ENCODE measurements at regions not wholly inside any gene's neighbourhood (a gene's known extent, or its start where the extent isn't known, plus 50 kb on each side); places are given as distances from the start of the nearest gene placed in this dataset.

- no CpG with 5 or more reads among the region's 2 CpGs for WGBS (ENCODE audit: insufficient coverage)
- Histone ChIP-seq H3K27ac (ENCODE audit: low read length) (no peak overlapping the region), H3K36me3 (ENCODE audit: control insufficient read depth in 2 of 2, extremely low read depth in 1 of 2, insufficient read depth in 1 of 2, low read length in 1 of 2) (no peaks in the 10 kb centered on the region), H3K4me3 (ENCODE audit: control insufficient read depth in 1 of 2, extremely low read depth in 1 of 2, low read length in 1 of 2) (no peak overlapping the region), H3K27me3 (replicated peaks in 1 of 2; ENCODE audit: control insufficient read depth in 2 of 2, extremely low read depth in 1 of 2, insufficient read depth in 2 of 2, low read length in 1 of 2) (no peaks in the 10 kb centered on the region), H3K4me1 (ENCODE audit: control insufficient read depth in 1 of 2, extremely low read depth in 1 of 2, insufficient read depth in 2 of 2, low read length in 2 of 2) (no peaks in the 10 kb centered on the region), H3K9me3 (no peaks in the 10 kb centered on the region)
- no peak for DNase-seq
- ChIA-PET CTCF (no interaction called here), POLR2A (no interaction called here)
- Mint-ChIP-seq H3K27ac (no peak overlapping the region), H3K27me3 (no peaks in the 10 kb centered on the region), H3K4me3 (no peak overlapping the region), H3K36me3 (no peaks in the 10 kb centered on the region), H3K4me1 (no peaks in the 10 kb centered on the region), H3K9me3 (peaks cover 15 to 24% (median 17%) of the 10 kb centered on the region in 3 donors)
- no peak for ATAC-seq (replicated peaks in 1 of 4)
Observed at GRCh38 chr4:62791386-62791785, 1591.3 kb downstream of the ADGRL3 start.

GRCh38 chr4:62771983-62772557 is 1571.9 kb downstream of the ADGRL3 start:
- no peak for ATAC-seq (replicated peaks in 1 of 4)
- 86% methylated on average over 7 of the region's 9 CpGs for WGBS (ENCODE audit: insufficient coverage)
- Histone ChIP-seq H3K9me3 (no peaks in the 10 kb centered on the region), H3K4me1 (ENCODE audit: control insufficient read depth in 1 of 2, extremely low read depth in 1 of 2, insufficient read depth in 2 of 2, low read length in 2 of 2) (no peaks in the 10 kb centered on the region), H3K4me3 (ENCODE audit: control insufficient read depth in 1 of 2, extremely low read depth in 1 of 2, low read length in 1 of 2) (no peak overlapping the region), H3K27ac (ENCODE audit: low read length) (no peak overlapping the region), H3K27me3 (replicated peaks in 1 of 2; ENCODE audit: control insufficient read depth in 2 of 2, extremely low read depth in 1 of 2, insufficient read depth in 2 of 2, low read length in 1 of 2) (no peaks in the 10 kb centered on the region), H3K36me3 (ENCODE audit: control insufficient read depth in 2 of 2, extremely low read depth in 1 of 2, insufficient read depth in 1 of 2, low read length in 1 of 2) (no peaks in the 10 kb centered on the region)
- no peak for DNase-seq
- Mint-ChIP-seq H3K27me3 (no peaks in the 10 kb centered on the region), H3K4me1 (no peaks in the 10 kb centered on the region), H3K36me3 (no peaks in the 10 kb centered on the region), H3K9me3 (peaks cover 17 to 29% (median 21%) of the 10 kb centered on the region in 3 donors), H3K4me3 (no peak overlapping the region), H3K27ac (no peak overlapping the region)
- CTCF ChIA-PET, result no interaction called here
- POLR2A ChIA-PET, result no interaction called here

GRCh38 chr4:62740296-62740695 is 1540.2 kb downstream of the ADGRL3 start:
- no peaks in the 10 kb centered on the region for H3K4me1 Mint-ChIP-seq
- ChIA-PET CTCF (no interaction called here), POLR2A (no interaction called here)
- ATAC-seq (replicated peaks in 1 of 4), result no peak
- no peaks in the 10 kb centered on the region for H3K27me3 Mint-ChIP-seq
- H3K4me3 ChIP-seq (ENCODE audit: control insufficient read depth in 1 of 2, extremely low read depth in 1 of 2, low read length in 1 of 2), result no peak overlapping the region
- H3K27ac Mint-ChIP-seq, result no peak overlapping the region
- no peak overlapping the region for H3K27ac ChIP-seq (ENCODE audit: low read length)
- DNase-seq, result no peak
- 40% methylated on average over 1 of the region's 6 CpGs for WGBS (ENCODE audit: insufficient coverage)
- H3K4me3 Mint-ChIP-seq, result no peak overlapping the region
- H3K9me3 Mint-ChIP-seq, result peaks cover 6 to 13% (median 9%) of the 10 kb centered on the region in 3 donors
- no peaks in the 10 kb centered on the region for H3K36me3 ChIP-seq (ENCODE audit: control insufficient read depth in 2 of 2, extremely low read depth in 1 of 2, insufficient read depth in 1 of 2, low read length in 1 of 2)
- no peaks in the 10 kb centered on the region for H3K9me3 ChIP-seq
- H3K27me3 ChIP-seq (replicated peaks in 1 of 2; ENCODE audit: control insufficient read depth in 2 of 2, extremely low read depth in 1 of 2, insufficient read depth in 2 of 2, low read length in 1 of 2), result no peaks in the 10 kb centered on the region
- H3K4me1 ChIP-seq (ENCODE audit: control insufficient read depth in 1 of 2, extremely low read depth in 1 of 2, insufficient read depth in 2 of 2, low read length in 2 of 2), result no peaks in the 10 kb centered on the region
- H3K36me3 Mint-ChIP-seq, result no peaks in the 10 kb centered on the region

GRCh38 chr4:62717154-62717553 is 1517.0 kb downstream of the ADGRL3 start:
- peaks cover 11 to 18% (median 12%) of the 10 kb centered on the region in 3 donors for H3K9me3 Mint-ChIP-seq
- no peak overlapping the region for H3K27ac Mint-ChIP-seq
- ChIA-PET POLR2A (interaction anchor here in 1 of 2 donors (0.6 kb wide), 1 partner anchor 9 kb away, joined by 3 read pairs; no protein-coding TSS in a partner anchor), CTCF (no interaction called here)
- Histone ChIP-seq H3K27me3 (replicated peaks in 1 of 2; ENCODE audit: control insufficient read depth in 2 of 2, extremely low read depth in 1 of 2, insufficient read depth in 2 of 2, low read length in 1 of 2) (no peaks in the 10 kb centered on the region), H3K4me3 (ENCODE audit: control insufficient read depth in 1 of 2, extremely low read depth in 1 of 2, low read length in 1 of 2) (no peak overlapping the region), H3K27ac (ENCODE audit: low read length) (no peak overlapping the region), H3K9me3 (no peaks in the 10 kb centered on the region), H3K4me1 (ENCODE audit: control insufficient read depth in 1 of 2, extremely low read depth in 1 of 2, insufficient read depth in 2 of 2, low read length in 2 of 2) (no peaks in the 10 kb centered on the region), H3K36me3 (ENCODE audit: control insufficient read depth in 2 of 2, extremely low read depth in 1 of 2, insufficient read depth in 1 of 2, low read length in 1 of 2) (no peaks in the 10 kb centered on the region)
- no peak overlapping the region for H3K4me3 Mint-ChIP-seq
- H3K36me3 Mint-ChIP-seq, result no peaks in the 10 kb centered on the region
- ATAC-seq (replicated peaks in 1 of 4) (no peak), DNase-seq (no peak)
- no CpG with 5 or more reads among the region's 2 CpGs for WGBS (ENCODE audit: insufficient coverage)
- H3K27me3 Mint-ChIP-seq, result no peaks in the 10 kb centered on the region
- H3K4me1 Mint-ChIP-seq, result no peaks in the 10 kb centered on the region

- ATAC-seq (replicated peaks in 1 of 4), result no peak
Observed at GRCh38 chr4:62711575-62711974, 1511.4 kb downstream of the ADGRL3 start.

GRCh38 chr4:62709618-62710252 is 1509.6 kb downstream of the ADGRL3 start:
- POLR2A ChIA-PET, result no interaction called here
- WGBS (ENCODE audit: insufficient coverage), result no CpG with 5 or more reads among the region's 3 CpGs

More at GRCh38 chr4:62711575-62711974, 1511.4 kb downstream of the ADGRL3 start:
- CTCF ChIA-PET, result no interaction called here
- Histone ChIP-seq H3K4me1 (ENCODE audit: control insufficient read depth in 1 of 2, extremely low read depth in 1 of 2, insufficient read depth in 2 of 2, low read length in 2 of 2) (no peaks in the 10 kb centered on the region), H3K27me3 (replicated peaks in 1 of 2; ENCODE audit: control insufficient read depth in 2 of 2, extremely low read depth in 1 of 2, insufficient read depth in 2 of 2, low read length in 1 of 2) (no peaks in the 10 kb centered on the region), H3K36me3 (ENCODE audit: control insufficient read depth in 2 of 2, extremely low read depth in 1 of 2, insufficient read depth in 1 of 2, low read length in 1 of 2) (no peaks in the 10 kb centered on the region), H3K4me3 (ENCODE audit: control insufficient read depth in 1 of 2, extremely low read depth in 1 of 2, low read length in 1 of 2) (no peak overlapping the region), H3K27ac (ENCODE audit: low read length) (no peak overlapping the region), H3K9me3 (no peaks in the 10 kb centered on the region)
- no peaks in the 10 kb centered on the region for H3K4me1 Mint-ChIP-seq
- H3K4me3 Mint-ChIP-seq, result no peak overlapping the region
- no peak for DNase-seq
- H3K27ac Mint-ChIP-seq, result no peak overlapping the region
- H3K9me3 Mint-ChIP-seq, result peaks cover 18 to 25% (median 19%) of the 10 kb centered on the region in 3 donors
- H3K36me3 Mint-ChIP-seq, result no peaks in the 10 kb centered on the region
- POLR2A ChIA-PET, result no interaction called here
- H3K27me3 Mint-ChIP-seq, result no peaks in the 10 kb centered on the region
- WGBS (ENCODE audit: insufficient coverage), result no CpG with 5 or more reads among the region's 1 CpG

More at GRCh38 chr4:62709618-62710252, 1509.6 kb downstream of the ADGRL3 start:
- Histone ChIP-seq H3K4me3 (ENCODE audit: control insufficient read depth in 1 of 2, extremely low read depth in 1 of 2, low read length in 1 of 2) (no peak overlapping the region), H3K36me3 (ENCODE audit: control insufficient read depth in 2 of 2, extremely low read depth in 1 of 2, insufficient read depth in 1 of 2, low read length in 1 of 2) (no peaks in the 10 kb centered on the region), H3K27me3 (replicated peaks in 1 of 2; ENCODE audit: control insufficient read depth in 2 of 2, extremely low read depth in 1 of 2, insufficient read depth in 2 of 2, low read length in 1 of 2) (no peaks in the 10 kb centered on the region), H3K4me1 (ENCODE audit: control insufficient read depth in 1 of 2, extremely low read depth in 1 of 2, insufficient read depth in 2 of 2, low read length in 2 of 2) (no peaks in the 10 kb centered on the region), H3K9me3 (no peaks in the 10 kb centered on the region), H3K27ac (ENCODE audit: low read length) (no peak overlapping the region)
- Mint-ChIP-seq H3K4me1 (no peaks in the 10 kb centered on the region), H3K9me3 (peaks cover 10 to 23% (median 12%) of the 10 kb centered on the region in 3 donors), H3K4me3 (no peak overlapping the region), H3K36me3 (no peaks in the 10 kb centered on the region), H3K27me3 (no peaks in the 10 kb centered on the region), H3K27ac (no peak overlapping the region)
- CTCF ChIA-PET, result interaction anchor here in 1 of 2 donors (0.7 kb wide), 1 partner anchor 300 kb away, joined by 4 read pairs; no protein-coding TSS in a partner anchor
- ATAC-seq (replicated peaks in 1 of 4), result no peak
- DNase-seq, result no peak
